ENCODE measurements at regions not wholly inside any gene's neighbourhood (a gene's known extent, or its start where the extent isn't known, plus 50 kb on each side); places are given as distances from the start of the nearest gene placed in this dataset.

GRCh38 chr9:73237140-73237539, 85.5 kb downstream of the ANXA1 start:
- TF ChIP-seq CTCF (IDR thresholded peaks at IDR 0.05), result no peak
- no peak for TF ChIP-seq EZH2 (IDR thresholded peaks at IDR 0.05; ENCODE audit: borderline replicate concordance, insufficient read depth, low read depth, low read length, poor library complexity, severe bottlenecking)
